ENCODE measurements at regions not wholly inside any gene's neighbourhood (a gene's known extent, or its start where the extent isn't known, plus 50 kb on each side); places are given as distances from the start of the nearest gene placed in this dataset.

DNA sequence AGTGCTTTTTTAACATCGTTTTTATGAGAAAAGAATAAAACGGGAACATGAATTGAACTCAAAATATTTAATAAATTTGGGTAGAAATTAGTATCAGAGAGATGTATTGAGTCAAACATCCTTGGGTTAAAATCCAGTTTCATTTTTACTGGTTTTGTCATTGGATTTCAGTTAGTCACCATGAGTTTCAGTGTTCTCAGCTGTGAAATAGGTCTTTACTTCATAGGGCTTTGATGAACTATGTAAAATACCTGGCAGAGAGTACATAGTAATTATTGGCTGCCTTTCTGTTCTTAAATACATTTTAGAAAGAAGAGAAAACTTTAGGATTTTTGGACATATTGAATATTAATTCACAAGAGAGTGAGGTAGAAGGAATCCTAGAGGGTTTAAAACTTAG lies 105.8 kb downstream of the TANC2 start:
- TF ChIP-seq, protein P1, sequence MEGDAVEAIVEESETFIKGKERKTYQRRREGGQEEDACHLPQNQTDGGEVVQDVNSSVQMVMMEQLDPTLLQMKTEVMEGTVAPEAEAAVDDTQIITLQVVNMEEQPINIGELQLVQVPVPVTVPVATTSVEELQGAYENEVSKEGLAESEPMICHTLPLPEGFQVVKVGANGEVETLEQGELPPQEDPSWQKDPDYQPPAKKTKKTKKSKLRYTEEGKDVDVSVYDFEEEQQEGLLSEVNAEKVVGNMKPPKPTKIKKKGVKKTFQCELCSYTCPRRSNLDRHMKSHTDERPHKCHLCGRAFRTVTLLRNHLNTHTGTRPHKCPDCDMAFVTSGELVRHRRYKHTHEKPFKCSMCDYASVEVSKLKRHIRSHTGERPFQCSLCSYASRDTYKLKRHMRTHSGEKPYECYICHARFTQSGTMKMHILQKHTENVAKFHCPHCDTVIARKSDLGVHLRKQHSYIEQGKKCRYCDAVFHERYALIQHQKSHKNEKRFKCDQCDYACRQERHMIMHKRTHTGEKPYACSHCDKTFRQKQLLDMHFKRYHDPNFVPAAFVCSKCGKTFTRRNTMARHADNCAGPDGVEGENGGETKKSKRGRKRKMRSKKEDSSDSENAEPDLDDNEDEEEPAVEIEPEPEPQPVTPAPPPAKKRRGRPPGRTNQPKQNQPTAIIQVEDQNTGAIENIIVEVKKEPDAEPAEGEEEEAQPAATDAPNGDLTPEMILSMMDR (conservative IDR thresholded peaks at IDR 0.05): no peak
- no peak for TF ChIP-seq ZFX (IDR thresholded peaks at IDR 0.05)

Measured in C4-2B (cell line).